K562 (cell line): ENCODE measurements at regions not wholly inside any gene's neighbourhood (a gene's known extent, or its start where the extent isn't known, plus 50 kb on each side); places are given as distances from the start of the nearest gene placed in this dataset.
A peak's percentile ranks its signal among the peaks of the same experiment; 100 is the strongest.

Experiments used
- ATAC-seq: fragments of 200-7000 bp; cut with Tn5 transposase; 3 replicates; pipeline ENCODE4 v1.9.1; 2020; ENCODE audit warnings: moderate library complexity
- BruUV-seq: library from RNA; stranded (reverse); fragments of 400-500 nt; replicated peaks from 2 replicates; lab custom pipeline; 2021; lab: Mats Ljungman, UMichigan
- CTCF ChIA-PET: fragments of 300-600 bp; formaldehyde crosslinking; extraction: SDS; loops from one replicate; lab custom pipeline; 2021; ENCODE audit warnings: low intra/inter-chr PET ratio; lab: Yijun Ruan, JAX
- POLR2A ChIA-PET: fragments of 300-600, 350-650 bp; sonication (Branson Sonifier 250); formaldehyde crosslinking; extraction: SDS; loops from one replicate; lab custom pipeline; 2021; ENCODE audit warnings: antibody characterized with exemption, inconsistent platforms; lab: Yijun Ruan, JAX
- DNase-seq, 4 experiments: peaks; one replicate each; pipeline versions ENCODE4 v3.0.0 to v3.0.0-alpha.2; 2011 to 2018; ENCODE audit warnings: low spot score in 3 of 4, mixed read lengths in 3 of 4; ENCODE audit errors: extremely low read depth in 1 of 4
- FAIRE-seq: peaks from 2 replicates; lab custom pipeline; 2011; peaks lifted over from hg19 to GRCh38; lab: Jason Lieb, UNC
- H2AFZ ChIP-seq: 2 replicates; pipeline ENCODE4 v1.6.0; 2011; ENCODE audit warnings: low read depth, low read length, control low read depth, inconsistent platforms
- H3K27ac ChIP-seq: fragments of 200-600 bp; 3 replicates; pipeline ENCODE4 v1.8.0; 2011; ENCODE audit warnings: low read depth, mild to moderate bottlenecking, control low read depth, inconsistent platforms, low read length, moderate library complexity, mixed read lengths; ENCODE audit errors: extremely low read depth
- H3K27me3 ChIP-seq, 2 experiments: fragments of 300-600 bp in 1 of 2; 2 replicates in 1 of 2; 3 replicates in 1 of 2; pipeline versions ENCODE4 v1.6.0 to v1.8.0; 2011; ENCODE audit warnings: inconsistent platforms in 2 of 2, low read length in 2 of 2, mild to moderate bottlenecking in 1 of 2, mixed read lengths in 1 of 2, moderate library complexity in 1 of 2; ENCODE audit not compliant: control insufficient read depth in 2 of 2, insufficient read depth in 2 of 2
- H3K36me3 ChIP-seq: fragments of 300-600 bp; 3 replicates; pipeline ENCODE4 v1.8.0; 2011; ENCODE audit warnings: mild to moderate bottlenecking, low read length, inconsistent platforms; ENCODE audit not compliant: control insufficient read depth, insufficient read depth
- H3K4me1 ChIP-seq, 2 experiments: fragments of 200-600 bp in 1 of 2; replicated peaks in 1 of 2; 2 replicates in 1 of 2; 3 replicates in 1 of 2; pipeline versions ENCODE4 v1.5.1 to v1.8.0; 2011; ENCODE audit warnings: inconsistent platforms in 2 of 2, low read length in 2 of 2, mild to moderate bottlenecking in 1 of 2, mixed read lengths in 1 of 2, moderate library complexity in 1 of 2; ENCODE audit not compliant: control insufficient read depth in 2 of 2, insufficient read depth in 2 of 2
- H3K4me2 ChIP-seq: 2 replicates; pipeline ENCODE4 v1.6.1; 2011; ENCODE audit warnings: low read length, control low read depth, inconsistent platforms, mixed read lengths; ENCODE audit not compliant: insufficient read depth
- H3K4me3 ChIP-seq: fragments of 200-600 bp; sonication (generic), shearing (Covaris generic); 2 replicates; pipeline ENCODE4 v1.5.1; 2016; ENCODE audit warnings: control low read depth, inconsistent platforms
- H3K79me2 ChIP-seq: fragments of 200-600 bp; 3 replicates; pipeline ENCODE4 v1.8.0; 2011; ENCODE audit warnings: low read length, inconsistent platforms; ENCODE audit not compliant: control insufficient read depth, insufficient read depth
- H3K9ac ChIP-seq, 2 experiments: 2 replicates each; pipeline versions ENCODE4 v1.6.0 to v1.6.1; 2011; ENCODE audit warnings: low read depth in 2 of 2, low read length in 2 of 2, control low read depth in 1 of 2, inconsistent platforms in 1 of 2, mild to moderate bottlenecking in 1 of 2, mixed read lengths in 1 of 2; ENCODE audit not compliant: insufficient read depth in 1 of 2
- H3K9me1 ChIP-seq: one replicate; pipeline ENCODE4 v1.6.0; 2011; ENCODE audit warnings: inconsistent platforms, mild to moderate bottlenecking, low read length, moderate library complexity; ENCODE audit not compliant: control insufficient read depth, insufficient read depth
- H3K9me3 ChIP-seq: replicated peaks from 2 replicates; pipeline ENCODE4 v1.5.1; 2011; ENCODE audit warnings: low read depth, low read length, inconsistent platforms; ENCODE audit not compliant: control insufficient read depth, insufficient read depth
- H4K20me1 ChIP-seq: replicated peaks from 2 replicates; pipeline ENCODE4 v1.6.1; 2011; ENCODE audit warnings: low read length, inconsistent platforms, mixed read lengths; ENCODE audit not compliant: control insufficient read depth, insufficient read depth
- ARNT ChIP-seq, 2 experiments: fragments of 450-650 bp; IDR thresholded peaks; 2 replicates each; pipeline ENCODE4 v1.6.1; 2016; ENCODE audit warnings: mild to moderate bottlenecking in 1 of 2
- DMBX1 ChIP-seq: fragments of 250-450 bp; sonication (Bioruptor Pico); IDR thresholded peaks from 2 replicates; pipeline ENCODE4 v1.8.0; 2022; ENCODE audit warnings: inconsistent platforms, mild to moderate bottlenecking, moderate library complexity, borderline replicate concordance
- EGR1 ChIP-seq: fragments of 450-650 bp; conservative IDR thresholded peaks from 2 replicates; pipeline ENCODE4 v1.6.1; 2017; ENCODE audit warnings: mild to moderate bottlenecking
- ETS1 ChIP-seq: conservative IDR thresholded peaks from 2 replicates; pipeline ENCODE4 v1.6.1; 2011; ENCODE audit warnings: low read depth, mild to moderate bottlenecking, low read length; ENCODE audit not compliant: control insufficient read depth
- ETS2 ChIP-seq: IDR thresholded peaks from 2 replicates; pipeline ENCODE4 v1.6.1; 2016; ENCODE audit warnings: borderline replicate concordance, missing genetic modification characterization, mild to moderate bottlenecking, moderate library complexity, missing compliant biosample characterization; ENCODE audit not compliant: poor library complexity, severe bottlenecking
- FOSL1 ChIP-seq: fragments of 200-800 bp; sonication (Bioruptor generic); conservative IDR thresholded peaks from 2 replicates; pipeline ENCODE4 v1.6.1; 2016; ENCODE audit warnings: missing genetic modification characterization, missing compliant biosample characterization
- GABPB1 ChIP-seq: sonication (generic); formaldehyde crosslinking; IDR thresholded peaks from 2 replicates; pipeline ENCODE4 v1.8.0; 2022; ENCODE audit warnings: mild to moderate bottlenecking, missing genetic modification reagents
- HEY1 ChIP-seq: fragments of 250-450 bp; sonication (Bioruptor Pico); IDR thresholded peaks from 2 replicates; pipeline ENCODE4 v1.5.0; 2020; ENCODE audit warnings: mild to moderate bottlenecking, moderate library complexity, borderline replicate concordance
- JUND ChIP-seq, 2 experiments: IDR thresholded peaks; 2 replicates in 1 of 2; 3 replicates in 1 of 2; pipeline ENCODE4 v1.6.1; 2011; ENCODE audit warnings: borderline replicate concordance in 2 of 2, low read depth in 2 of 2, low read length in 2 of 2, improper control_type of control experiment in 1 of 2, missing biosample characterization in 1 of 2, missing genetic modification characterization in 1 of 2, missing genetic modification reagents in 1 of 2
- KLF6 ChIP-seq: fragments of 250-450 bp; sonication (Bioruptor Pico); IDR thresholded peaks from 2 replicates; pipeline ENCODE4 v1.4.0; 2020; ENCODE audit warnings: mild to moderate bottlenecking, moderate library complexity, borderline replicate concordance
- NR1H2 ChIP-seq: sonication (generic); formaldehyde crosslinking; IDR thresholded peaks from 2 replicates; pipeline ENCODE4 v1.4.0; 2020; ENCODE audit warnings: mild to moderate bottlenecking, missing genetic modification reagents
- POLR2G ChIP-seq: fragments of 200-400 bp; formaldehyde crosslinking; IDR thresholded peaks from 2 replicates; pipeline ENCODE4 v1.6.1; 2017; ENCODE audit warnings: low read depth, mild to moderate bottlenecking, antibody characterized with exemption, low read length, moderate library complexity
- SIX5 ChIP-seq, 2 experiments: IDR thresholded peaks; 2 replicates each; pipeline ENCODE4 v1.6.1; 2011; ENCODE audit warnings: low read length in 2 of 2, borderline replicate concordance in 1 of 2, low read depth in 1 of 2, mild to moderate bottlenecking in 1 of 2, moderate library complexity in 1 of 2; ENCODE audit not compliant: insufficient read depth in 1 of 2
- ZNF174 ChIP-seq: fragments of 250-450 bp; sonication (Bioruptor Pico); IDR thresholded peaks from 2 replicates; pipeline ENCODE4 v1.4.0; 2020; ENCODE audit warnings: mild to moderate bottlenecking
- ZNF57 ChIP-seq: fragments of 450-650 bp; formaldehyde crosslinking; IDR thresholded peaks from 2 replicates; pipeline ENCODE4 v1.4.0; 2020; ENCODE audit warnings: mild to moderate bottlenecking, moderate library complexity
- ZNF668 ChIP-seq: fragments of 250-450 bp; sonication (Bioruptor Pico); IDR thresholded peaks from 2 replicates; pipeline ENCODE4 v1.8.0; 2022; ENCODE audit warnings: mild to moderate bottlenecking, inconsistent platforms
- WGBS: fragments of 100-300 bp; shearing (Covaris generic); methylation state at CpG from one replicate; pipeline ENCODE4 v1.1.6; 2016; ENCODE audit warnings: low coverage, mixed read lengths; ENCODE audit not compliant: insufficient coverage; ENCODE audit errors: missing lambda C conversion rate; 5-methylcytosine and 5-hydroxymethylcytosine counted together
- in situ Hi-C: fragments of 300-500 bp; cut with MboI; formaldehyde crosslinking; loops from 4 replicates; pipeline ENCODE4 v1.15.0; 2018; ENCODE audit warnings: inconsistent platforms, mixed read lengths
- intact Hi-C: fragments of 100-400 bp; cut with micrococcal nuclease; formaldehyde crosslinking; loops from 2 replicates; pipeline ENCODE4 v1.14.2; 2022
- TF ChIP-seq, protein P1 (sequence below): sonication (generic); formaldehyde crosslinking; IDR thresholded peaks from 2 replicates; pipeline ENCODE4 v1.8.1; 2023; ENCODE audit warnings: mild to moderate bottlenecking, missing genetic modification reagents

DNA sequence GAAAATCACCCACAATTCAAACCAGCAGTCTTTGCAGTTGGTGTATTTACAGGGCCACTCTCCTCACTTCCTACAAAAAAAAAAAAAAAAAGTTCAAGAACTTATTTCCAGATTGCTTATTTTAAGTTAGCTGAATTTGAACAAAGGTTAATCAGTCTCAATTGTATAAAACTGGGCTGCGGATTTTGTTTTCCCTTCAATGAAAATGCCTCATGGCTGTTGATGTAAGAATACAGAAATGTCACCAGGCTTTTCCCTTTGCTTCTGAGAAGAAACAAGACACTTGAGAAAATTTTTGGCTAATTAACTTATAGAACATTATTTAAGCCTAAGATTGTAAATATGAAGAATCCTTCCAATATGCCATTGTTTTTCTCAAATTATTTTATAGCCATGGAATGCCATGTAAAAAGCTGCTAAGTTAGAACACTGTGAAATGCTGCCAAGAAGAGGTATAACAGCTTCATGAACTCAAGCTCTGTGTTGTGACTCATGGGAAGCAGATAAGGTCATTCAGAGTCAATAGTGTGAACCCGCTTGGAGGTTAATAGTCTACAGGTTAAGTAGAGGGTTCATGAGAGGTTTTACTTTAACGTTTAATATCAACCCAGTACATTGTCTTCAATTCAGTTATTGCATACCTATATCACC is 84.3 kb upstream of the ABI3BP start:
- no peak for ATAC-seq
- no TSS peak for BruUV-seq
- no peaks in the 10 kb centered on the region for H3K79me2 ChIP-seq
- no peaks in the 10 kb centered on the region for H3K9me1 ChIP-seq
- ChIA-PET POLR2A (no interaction called here), CTCF (no interaction called here)
- H3K9me3 ChIP-seq = no peaks in the 10 kb centered on the region
- TF ChIP-seq KLF6 (CRISPR knock-in tag) (no peak), ETS1 (no peak), ZNF668 (CRISPR knock-in tag) (no peak), NR1H2 (CRISPR knock-in tag) (no peak), JUND (IDR thresholded peaks at IDR 0.05; ENCODE audit: borderline replicate concordance, low read depth, low read length) (peak; percentile 40; the same call in 1 of the 2 replicates), JUND (tag; IDR thresholded peaks at IDR 0.05; ENCODE audit: borderline replicate concordance, low read depth, low read length) (no peak; the same call in 2 of the 3 replicates), ETS2 (no peak), ARNT (IDR thresholded peaks at IDR 0.05) (no peak), FOSL1 (tag) (peak; percentile 55), ZNF57 (CRISPR knock-in tag) (no peak), SIX5 (IDR thresholded peaks at IDR 0.05; ENCODE audit: borderline replicate concordance in 1 of 2, insufficient read depth in 1 of 2, low read depth in 1 of 2, low read length in 2 of 2) (no peak), GABPB1 (CRISPR knock-in tag) (no peak), HEY1 (no peak), POLR2G (no peak), DMBX1 (CRISPR knock-in tag) (no peak), ZNF174 (no peak), EGR1 (no peak)
- TF ChIP-seq, protein P1, sequence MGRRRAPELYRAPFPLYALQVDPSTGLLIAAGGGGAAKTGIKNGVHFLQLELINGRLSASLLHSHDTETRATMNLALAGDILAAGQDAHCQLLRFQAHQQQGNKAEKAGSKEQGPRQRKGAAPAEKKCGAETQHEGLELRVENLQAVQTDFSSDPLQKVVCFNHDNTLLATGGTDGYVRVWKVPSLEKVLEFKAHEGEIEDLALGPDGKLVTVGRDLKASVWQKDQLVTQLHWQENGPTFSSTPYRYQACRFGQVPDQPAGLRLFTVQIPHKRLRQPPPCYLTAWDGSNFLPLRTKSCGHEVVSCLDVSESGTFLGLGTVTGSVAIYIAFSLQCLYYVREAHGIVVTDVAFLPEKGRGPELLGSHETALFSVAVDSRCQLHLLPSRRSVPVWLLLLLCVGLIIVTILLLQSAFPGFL (CRISPR knock-in tag) = no peak
- H3K27ac ChIP-seq = no peak overlapping the region
- no peak for DNase-seq
- H3K4me3 ChIP-seq = no peak overlapping the region
- H3K4me2 ChIP-seq = no peak overlapping the region
- H3K27me3 ChIP-seq = no peaks in the 10 kb centered on the region
- H4K20me1 ChIP-seq = no peaks in the 10 kb centered on the region
- intact Hi-C loops (no loop called here), in situ Hi-C loops (loop anchor here (10.0 kb wide), 1 partner anchor 107 kb away; no protein-coding TSS in a partner anchor)
- H3K4me1 ChIP-seq = no peaks in the 10 kb centered on the region
- H3K9ac ChIP-seq = no peak overlapping the region
- H2AFZ ChIP-seq = no peak overlapping the region
- H3K36me3 ChIP-seq = no peaks in the 10 kb centered on the region
- WGBS = 33% methylated on average over 3 of the region's 3 CpGs
- FAIRE-seq = no peak
